HG03103 (cell line): ENCODE measurements at regions not wholly inside any gene's neighbourhood (a gene's known extent, or its start where the extent isn't known, plus 50 kb on each side); places are given as distances from the start of the nearest gene placed in this dataset.

Experiments
- ATAC-seq: cut with Tn5 transposase; IDR thresholded peaks from one replicate; pipeline ENCODE4 v1.9.1; 2021; ENCODE audit warnings: low read depth; ENCODE audit not compliant: unreplicated experiment

DNA sequence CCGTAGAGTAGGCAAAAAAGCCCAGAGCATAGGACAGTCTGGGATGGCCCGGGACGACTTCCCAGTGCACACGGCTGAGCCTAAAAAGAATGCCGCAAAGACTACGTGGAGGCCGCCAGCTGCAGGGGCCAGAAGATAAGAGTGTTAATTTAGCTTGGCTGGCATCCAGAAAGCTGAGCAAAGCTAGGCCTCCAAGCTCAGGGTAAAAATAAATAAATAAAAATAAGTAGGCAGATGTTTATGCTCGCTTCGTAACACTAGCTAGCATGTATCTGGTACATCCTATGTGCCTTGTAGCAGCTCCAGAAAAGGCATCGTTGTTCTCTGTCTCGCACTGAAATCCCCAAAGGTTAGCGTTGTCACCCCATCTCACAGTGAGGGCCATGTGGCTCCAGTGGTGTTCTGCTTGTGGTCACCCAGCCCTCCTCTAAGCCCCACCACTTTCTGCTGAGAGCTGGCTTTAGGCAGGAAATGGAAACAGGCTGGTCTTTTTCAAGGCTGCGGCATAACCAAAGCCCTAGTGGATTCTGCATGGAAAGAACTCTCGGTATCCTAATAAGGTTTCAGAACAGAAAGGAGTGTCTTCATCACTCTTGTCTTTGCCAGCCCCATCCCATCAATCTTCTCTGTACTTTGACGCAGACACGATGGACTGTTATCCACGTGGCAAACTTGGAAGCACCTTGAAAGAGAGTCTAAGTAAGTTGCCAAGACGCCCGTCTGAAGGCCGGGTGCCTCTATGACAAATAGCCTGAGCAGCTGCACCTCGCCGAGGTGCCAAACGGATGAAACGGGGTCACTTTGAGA is 58.1 kb upstream of the MEF2A start:
- no peak for ATAC-seq

DNA sequence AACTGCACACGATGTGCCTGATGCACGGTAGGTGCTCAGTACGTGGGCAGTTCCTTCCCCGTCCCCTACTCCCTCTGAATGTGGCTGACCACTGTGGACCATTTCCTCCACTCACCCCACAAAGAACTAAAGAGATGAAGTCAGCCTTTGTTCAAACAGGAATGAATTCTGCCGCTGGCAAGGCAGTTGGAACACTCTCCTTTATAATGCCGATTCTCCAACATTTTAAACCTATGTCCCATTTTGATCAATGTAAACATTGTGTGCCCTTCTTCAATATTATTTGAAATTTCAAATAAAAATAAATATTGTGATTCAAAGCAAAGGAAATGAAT is 57.5 kb upstream of the MEF2A start:
- no peak for ATAC-seq

DNA sequence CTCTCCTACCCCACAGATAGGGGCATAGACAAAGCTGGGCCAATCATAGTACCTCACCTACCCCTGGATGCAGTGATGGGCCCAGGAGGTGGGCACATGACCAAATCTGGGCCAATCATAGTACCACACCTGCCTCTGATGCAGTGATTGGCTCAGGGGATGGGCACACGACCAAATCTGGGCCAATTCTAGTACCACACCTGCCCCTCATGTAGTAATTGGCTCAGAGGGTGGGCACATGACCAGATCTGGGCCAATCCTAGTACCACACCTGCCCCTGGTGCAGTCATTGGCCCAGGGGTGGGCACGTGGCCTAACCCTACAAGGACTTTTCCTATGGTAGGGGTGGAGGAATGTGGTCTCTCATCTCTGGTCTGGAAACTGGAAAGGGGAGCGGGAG is 56.9 kb upstream of the MEF2A start:
- ATAC-seq: no peak

DNA sequence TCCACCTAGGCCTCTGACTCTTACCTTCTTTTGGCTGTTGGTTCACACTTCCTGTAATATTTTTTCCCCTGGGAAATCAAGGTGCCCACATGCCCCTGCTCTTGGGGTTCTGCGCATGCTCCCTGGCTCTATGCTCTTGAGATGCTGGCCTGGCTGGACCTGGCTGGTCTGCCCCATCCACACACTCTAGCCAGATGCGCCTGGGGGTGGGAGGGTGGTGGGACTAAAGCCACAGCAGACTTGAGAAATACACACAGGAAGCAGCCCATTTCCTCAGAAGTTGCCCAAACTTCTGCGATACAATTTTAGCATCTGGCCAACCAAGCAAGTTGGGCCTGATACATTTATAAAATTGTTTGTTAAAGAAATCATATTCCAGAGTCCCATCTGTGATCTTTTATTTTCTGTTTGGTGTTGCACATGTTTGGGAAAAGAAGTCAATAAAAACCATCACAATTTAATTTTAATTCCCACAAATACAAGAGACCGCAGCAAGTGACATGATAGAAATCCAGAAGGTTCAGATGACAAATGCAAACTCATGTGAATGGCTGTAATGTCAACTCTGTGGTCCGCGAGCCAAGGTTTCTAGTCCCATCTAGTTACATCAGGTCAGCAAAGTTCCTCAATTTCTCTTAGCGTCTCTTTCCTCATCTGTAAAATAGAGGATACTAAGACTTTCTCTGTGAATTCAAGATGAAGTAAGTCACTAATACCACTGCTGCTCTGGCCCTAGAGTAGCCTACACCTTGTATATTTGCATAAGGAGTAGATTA is 55.9 kb upstream of the MEF2A start:
- ATAC-seq: no peak

DNA sequence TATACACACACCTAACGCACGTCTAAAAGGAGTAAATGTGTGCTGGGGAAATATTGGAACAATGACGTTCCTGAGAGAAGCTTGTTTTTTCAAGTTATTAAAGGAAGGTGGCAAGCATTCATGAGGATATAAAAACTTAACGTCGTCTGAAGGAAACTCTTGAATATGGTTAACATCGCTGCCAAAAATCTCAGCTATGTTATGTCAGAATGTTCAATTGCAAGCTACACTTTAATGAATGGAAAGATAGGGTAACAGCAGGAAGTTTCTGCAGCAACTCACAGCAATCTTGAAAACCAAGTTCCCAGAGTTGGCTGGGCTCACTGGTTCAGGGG is 54.3 kb upstream of the MEF2A start:
- ATAC-seq: no peak

DNA sequence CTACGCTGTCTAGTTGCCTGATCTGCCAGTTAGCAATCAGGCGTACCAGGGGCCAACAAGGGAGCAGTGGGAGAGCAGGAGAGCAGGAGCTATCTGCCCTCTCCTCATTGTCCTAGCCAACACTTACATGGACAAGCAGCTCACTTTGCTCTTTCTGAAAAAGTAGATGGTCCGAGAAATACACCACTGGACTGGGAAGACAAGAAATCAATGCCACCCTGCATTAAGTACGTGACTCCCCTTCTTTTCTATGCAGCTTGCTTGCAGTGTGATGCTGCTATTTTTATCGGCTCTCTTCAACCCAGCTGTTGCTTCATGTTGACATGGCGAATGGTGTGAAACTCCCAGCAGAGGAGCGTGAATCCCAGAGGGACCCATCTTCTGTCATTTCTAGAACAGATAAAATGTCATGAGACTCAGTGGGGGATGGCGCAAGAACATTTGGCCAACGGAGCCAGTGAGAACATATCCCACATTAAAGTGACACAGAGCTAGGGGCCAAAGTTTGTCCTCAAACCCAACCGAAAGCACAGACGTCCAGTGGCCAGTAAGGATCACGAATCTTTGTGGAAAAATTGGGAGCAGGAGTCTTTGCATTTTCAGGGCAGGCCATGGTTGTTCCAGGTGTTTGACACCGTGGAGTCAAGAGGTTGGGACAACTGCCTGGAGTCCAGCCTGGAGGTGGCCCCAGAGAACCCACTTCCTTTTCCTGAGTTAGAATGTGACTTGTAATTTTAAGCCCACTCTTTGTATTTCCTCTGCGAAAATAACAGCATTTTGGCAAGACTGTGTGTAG is 53.7 kb upstream of the MEF2A start:
- ATAC-seq: peak; percentile 72

DNA sequence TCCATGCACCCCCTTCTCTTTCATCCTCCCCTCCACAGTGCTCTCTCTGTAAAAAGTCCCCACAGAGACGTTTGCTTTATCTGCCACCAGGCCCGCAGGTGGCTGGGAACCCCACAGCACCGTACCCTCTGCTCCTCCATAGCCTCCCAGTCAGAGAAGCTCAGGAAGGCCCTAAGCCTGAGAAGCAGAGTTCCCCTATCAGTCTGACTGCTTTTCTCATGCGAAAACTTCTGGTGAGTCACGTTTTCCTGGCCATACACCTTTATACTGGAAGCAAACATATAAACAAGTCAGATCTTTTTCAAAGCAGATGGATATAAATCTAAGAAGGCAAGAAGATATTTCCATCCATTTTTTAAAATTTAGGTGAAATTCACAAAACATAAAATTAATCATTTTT is 51.5 kb upstream of the MEF2A start:
- no peak for ATAC-seq
